ENCODE measurements at regions not wholly inside any gene's neighbourhood (a gene's known extent, or its start where the extent isn't known, plus 50 kb on each side); places are given as distances from the start of the nearest gene placed in this dataset.

DNA sequence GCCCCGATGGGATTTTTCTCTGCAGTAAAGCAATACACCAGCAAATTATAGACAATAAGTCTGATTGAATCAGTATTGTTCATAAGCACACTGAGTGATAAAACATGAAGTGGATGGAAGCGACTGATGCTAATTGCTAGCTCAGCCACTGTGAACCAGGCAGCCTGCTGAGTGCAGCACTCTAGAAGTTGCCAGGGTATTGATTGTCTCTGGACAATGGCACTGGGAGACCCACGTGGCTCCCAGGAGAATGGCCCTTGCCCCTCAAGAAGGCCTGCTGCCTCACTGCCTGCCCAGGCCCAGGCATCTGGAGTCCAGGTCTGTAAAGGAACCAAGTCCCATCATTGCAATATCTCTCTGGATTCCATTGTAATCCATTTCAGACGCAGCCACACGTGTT, 80.4 kb upstream of the TCERG1L start:
- Histone ChIP-seq H3K4me3 (no peak overlapping the region), H3K27me3 (no peaks in the 10 kb centered on the region), H3K4me1 (no peaks in the 10 kb centered on the region), H3K27ac (no peak overlapping the region), H3K36me3 (no peaks in the 10 kb centered on the region), H3K9me3 (no peaks in the 10 kb centered on the region)
- intact Hi-C loops (cut with DNase I; ENCODE audit: low total_unique reads) = no loop called here
- TF ChIP-seq, protein P1, sequence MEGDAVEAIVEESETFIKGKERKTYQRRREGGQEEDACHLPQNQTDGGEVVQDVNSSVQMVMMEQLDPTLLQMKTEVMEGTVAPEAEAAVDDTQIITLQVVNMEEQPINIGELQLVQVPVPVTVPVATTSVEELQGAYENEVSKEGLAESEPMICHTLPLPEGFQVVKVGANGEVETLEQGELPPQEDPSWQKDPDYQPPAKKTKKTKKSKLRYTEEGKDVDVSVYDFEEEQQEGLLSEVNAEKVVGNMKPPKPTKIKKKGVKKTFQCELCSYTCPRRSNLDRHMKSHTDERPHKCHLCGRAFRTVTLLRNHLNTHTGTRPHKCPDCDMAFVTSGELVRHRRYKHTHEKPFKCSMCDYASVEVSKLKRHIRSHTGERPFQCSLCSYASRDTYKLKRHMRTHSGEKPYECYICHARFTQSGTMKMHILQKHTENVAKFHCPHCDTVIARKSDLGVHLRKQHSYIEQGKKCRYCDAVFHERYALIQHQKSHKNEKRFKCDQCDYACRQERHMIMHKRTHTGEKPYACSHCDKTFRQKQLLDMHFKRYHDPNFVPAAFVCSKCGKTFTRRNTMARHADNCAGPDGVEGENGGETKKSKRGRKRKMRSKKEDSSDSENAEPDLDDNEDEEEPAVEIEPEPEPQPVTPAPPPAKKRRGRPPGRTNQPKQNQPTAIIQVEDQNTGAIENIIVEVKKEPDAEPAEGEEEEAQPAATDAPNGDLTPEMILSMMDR (IDR thresholded peaks at IDR 0.05) = no peak
- no peak for DNase-seq

DNA sequence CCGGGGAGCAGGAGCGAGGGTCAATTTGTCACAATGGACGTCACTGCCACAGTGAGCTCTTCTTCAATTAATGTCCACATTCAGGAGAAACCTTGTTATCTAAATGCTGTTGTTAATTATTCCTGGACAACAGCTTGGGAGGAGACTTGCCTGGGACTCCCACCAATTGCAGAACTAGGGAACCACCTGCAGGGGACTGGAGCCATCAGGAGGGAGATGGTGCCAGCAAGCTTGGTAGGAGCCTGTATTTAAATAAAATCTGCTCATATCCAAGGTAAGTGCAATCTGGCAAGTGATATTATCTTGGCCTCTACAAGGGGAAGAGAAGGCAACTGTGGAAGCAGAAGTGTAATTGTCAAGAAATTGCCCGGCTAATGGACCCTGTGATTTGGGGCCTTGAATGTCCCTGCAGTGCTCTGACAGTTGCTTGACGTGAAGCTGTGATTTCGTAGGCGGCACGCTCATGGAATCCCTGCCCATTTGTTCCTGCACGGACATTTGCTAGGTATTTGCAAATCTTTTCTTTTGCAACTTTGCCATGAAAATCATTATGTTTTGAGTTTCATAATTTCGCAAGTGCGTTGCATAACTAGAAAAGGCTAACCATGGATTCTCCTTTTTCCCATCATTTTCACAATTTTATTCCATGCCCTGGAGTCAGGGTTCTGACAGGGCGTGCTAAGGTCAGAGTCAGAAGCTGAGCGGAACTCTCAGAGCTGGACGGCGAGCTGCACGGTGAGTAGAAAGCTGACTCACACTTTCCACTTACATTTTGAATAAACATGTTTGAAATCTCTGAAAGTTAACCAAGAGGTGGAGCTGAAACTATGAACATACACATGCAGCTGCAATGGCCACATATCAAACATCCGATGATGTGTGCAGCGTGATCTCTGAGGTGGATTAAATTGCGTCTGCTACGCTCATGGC, 84.9 kb upstream of the TCERG1L start:
- Histone ChIP-seq H3K27ac (no peak overlapping the region), H3K36me3 (no peaks in the 10 kb centered on the region), H3K9me3 (no peaks in the 10 kb centered on the region), H3K4me3 (no peak overlapping the region), H3K27me3 (peaks cover 0 to 2% of the 10 kb centered on the region in 2 donors), H3K4me1 (no peaks in the 10 kb centered on the region)
- no peak for DNase-seq
- intact Hi-C loops (cut with DNase I; ENCODE audit: low total_unique reads) = no loop called here
- TF ChIP-seq, protein P1 (IDR thresholded peaks at IDR 0.05) = no peak

DNA sequence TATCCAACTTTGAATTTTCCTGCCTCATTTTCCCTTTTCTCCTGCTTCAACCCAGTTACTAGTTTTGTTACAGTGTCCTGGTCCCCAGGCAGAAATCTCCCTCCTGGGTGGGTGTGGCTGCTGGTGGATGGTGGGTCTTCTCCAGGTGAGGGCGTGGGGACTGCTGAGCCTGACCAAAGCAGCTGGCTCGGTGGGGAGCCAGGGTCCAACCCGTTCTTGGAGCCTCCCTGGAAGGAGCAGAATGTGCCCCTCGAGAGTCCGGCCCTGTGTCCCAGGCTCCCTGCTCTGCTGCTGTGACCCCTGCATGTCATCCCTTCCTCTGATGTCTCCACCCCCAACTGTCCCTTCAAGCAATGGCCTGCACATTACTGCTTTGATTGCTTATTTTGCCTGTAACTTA, 86.6 kb upstream of the TCERG1L start:
- Histone ChIP-seq H3K4me3 (no peak overlapping the region), H3K27ac (no peak overlapping the region), H3K27me3 (peaks cover 0 to 13% of the 10 kb centered on the region in 2 donors), H3K36me3 (no peaks in the 10 kb centered on the region), H3K4me1 (no peaks in the 10 kb centered on the region), H3K9me3 (no peaks in the 10 kb centered on the region)
- DNase-seq = no peak
- TF ChIP-seq, protein P1 (IDR thresholded peaks at IDR 0.05) = no peak
- intact Hi-C loops (cut with DNase I; ENCODE audit: low total_unique reads) = no loop called here

DNA sequence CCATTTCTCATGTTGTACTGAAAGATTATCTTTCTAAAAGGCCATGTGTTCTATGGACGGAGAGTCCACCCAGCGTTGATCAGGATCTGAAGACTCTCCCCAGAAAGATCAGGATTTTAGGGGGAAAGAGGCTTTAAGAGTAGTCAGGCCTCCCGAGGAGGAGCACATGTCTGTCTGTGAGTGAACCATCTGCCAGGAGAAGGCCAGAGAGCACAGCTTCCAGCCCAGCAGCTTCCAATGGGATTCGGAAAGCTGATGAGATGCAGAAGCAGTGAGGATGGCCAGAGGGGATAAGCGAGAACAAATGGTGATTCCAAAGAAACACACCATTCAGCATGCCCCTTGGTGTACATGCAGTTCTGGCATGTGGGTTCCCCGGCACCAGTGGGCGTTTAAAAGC, 88.5 kb upstream of the TCERG1L start:
- TF ChIP-seq, protein P1 (IDR thresholded peaks at IDR 0.05) = no peak
- Histone ChIP-seq H3K4me1 (no peaks in the 10 kb centered on the region), H3K4me3 (no peak overlapping the region), H3K9me3 (no peaks in the 10 kb centered on the region), H3K36me3 (no peaks in the 10 kb centered on the region), H3K27ac (no peak overlapping the region), H3K27me3 (peaks cover 0 to 24% of the 10 kb centered on the region in 2 donors)
- no peak for DNase-seq
- intact Hi-C loops (cut with DNase I; ENCODE audit: low total_unique reads) = no loop called here

DNA sequence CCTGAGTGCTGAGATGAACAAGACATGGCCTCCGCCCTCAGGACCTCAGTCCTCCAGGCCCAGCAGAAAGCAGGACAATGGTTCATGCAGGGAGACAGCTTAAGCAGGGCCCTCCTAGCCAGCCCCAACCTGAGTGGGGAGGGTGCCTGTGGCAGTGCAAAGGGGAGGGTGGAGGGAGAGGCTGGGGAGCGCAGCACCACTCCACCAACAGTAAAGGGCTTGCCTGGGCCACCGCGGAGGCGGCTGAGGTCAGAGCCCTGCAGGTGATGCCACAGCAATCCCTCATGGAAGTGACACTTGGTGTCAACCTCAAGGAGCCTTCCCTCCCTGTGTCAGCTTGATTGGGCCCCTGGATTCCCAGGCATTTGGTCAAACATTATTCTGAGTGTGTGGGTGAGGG, 89.0 kb upstream of the TCERG1L start:
- TF ChIP-seq, protein P1 (IDR thresholded peaks at IDR 0.05) = no peak
- intact Hi-C loops (cut with DNase I; ENCODE audit: low total_unique reads) = no loop called here

More for the DNA sequence above, 89.0 kb upstream of the TCERG1L start:
- H3K4me1 ChIP-seq = no peaks in the 10 kb centered on the region
- H3K4me3 ChIP-seq = no peak overlapping the region
- no peaks in the 10 kb centered on the region for H3K9me3 ChIP-seq
- H3K27ac ChIP-seq = no peak overlapping the region
- H3K36me3 ChIP-seq = no peaks in the 10 kb centered on the region
- H3K27me3 ChIP-seq = peaks cover 0 to 24% of the 10 kb centered on the region in 2 donors
- no peak for DNase-seq

Data from tibial artery (tissue), 4 donors.